HG02981 (cell line): ENCODE measurements at regions not wholly inside any gene's neighbourhood (a gene's known extent, or its start where the extent isn't known, plus 50 kb on each side); places are given as distances from the start of the nearest gene placed in this dataset.

Experiments used
- ATAC-seq: cut with Tn5 transposase; IDR thresholded peaks from one replicate; pipeline ENCODE4 v1.9.1; 2021; ENCODE audit warnings: mild to moderate bottlenecking, moderate library complexity; ENCODE audit not compliant: unreplicated experiment

DNA sequence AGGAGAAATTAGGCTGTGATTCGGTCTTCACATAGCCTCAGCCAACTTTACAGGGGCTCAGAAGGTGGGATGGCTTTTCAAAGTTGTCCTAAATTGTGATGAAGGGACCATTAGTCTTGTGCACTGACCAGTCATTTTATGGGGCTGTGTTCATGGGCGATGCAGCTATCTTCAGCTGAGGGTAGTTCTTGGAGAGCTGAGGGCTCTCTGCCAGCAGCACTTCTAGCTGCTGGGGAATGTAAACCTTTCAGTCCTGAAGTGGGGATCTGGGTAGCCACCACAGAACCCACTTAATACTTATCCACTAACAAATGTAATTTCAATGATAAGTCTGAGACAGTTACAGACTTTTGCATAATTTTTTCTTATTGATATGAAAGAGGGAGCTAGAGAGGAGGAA lies 270.6 kb downstream of the AEBP2 start:
- no peak for ATAC-seq

DNA sequence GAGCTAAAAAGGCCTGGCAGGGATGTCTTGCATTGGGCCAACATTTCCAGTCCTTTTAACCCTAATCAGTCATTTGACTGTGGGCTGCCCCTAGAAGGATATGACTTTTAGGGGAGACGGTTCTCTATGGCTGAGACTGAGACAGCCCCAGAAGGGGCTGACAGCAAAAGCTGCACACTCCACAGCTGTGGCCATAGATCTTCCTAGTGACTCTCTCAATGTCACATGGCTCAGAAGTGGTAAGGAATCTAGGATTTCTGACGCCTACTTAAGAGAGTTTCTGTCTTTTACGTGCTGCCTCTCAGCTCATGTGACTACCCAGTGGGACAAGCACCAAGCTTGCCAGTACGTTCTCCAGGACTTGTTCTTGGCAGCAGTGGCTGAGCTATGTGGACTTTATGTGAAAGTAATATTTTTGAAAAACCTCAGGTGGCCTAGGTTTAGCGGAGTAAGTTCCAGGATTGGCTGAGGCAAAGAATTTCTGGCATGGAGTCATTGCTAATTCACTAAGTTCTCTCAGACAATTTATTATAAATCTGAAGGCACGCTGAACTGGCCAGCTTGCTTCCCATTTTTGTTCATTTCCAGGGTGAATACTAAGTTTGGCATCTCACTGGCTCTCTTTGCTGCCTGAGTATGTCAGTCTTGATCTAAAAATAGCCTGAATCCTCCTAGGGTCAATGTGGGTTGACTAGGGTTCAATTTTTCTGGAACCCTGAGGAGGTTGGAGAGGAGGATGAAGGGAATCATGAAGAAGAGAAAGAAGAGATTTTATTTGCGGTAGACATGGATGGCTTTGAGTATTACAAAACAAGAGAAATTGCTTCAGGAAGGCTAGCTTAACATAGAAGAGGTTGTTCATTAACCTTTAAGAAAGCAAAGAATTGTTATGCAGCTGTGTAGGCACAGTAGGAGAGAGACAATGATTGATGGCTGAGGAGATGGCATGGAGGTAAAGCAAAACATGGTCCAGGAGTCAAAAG lies 271.8 kb downstream of the AEBP2 start:
- ATAC-seq, result no peak

DNA sequence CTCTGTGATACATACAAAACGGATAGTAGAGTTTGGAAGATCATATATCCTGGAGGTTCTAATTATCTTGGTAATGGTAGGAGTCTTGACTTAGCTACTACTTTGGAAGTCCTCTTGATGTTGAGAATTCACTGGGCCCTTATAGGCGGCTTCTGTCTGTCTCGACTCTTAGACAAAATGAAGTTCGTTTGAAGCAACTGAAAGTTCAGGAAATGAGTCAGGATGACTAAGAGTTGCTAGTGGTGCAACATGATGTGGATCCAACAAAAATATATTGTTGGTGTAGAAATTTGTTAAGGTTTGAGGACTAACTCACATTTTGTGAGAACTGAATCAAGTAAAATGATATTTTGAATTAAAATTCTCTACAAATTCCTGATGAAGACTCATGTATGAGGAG lies 272.7 kb downstream of the AEBP2 start:
- ATAC-seq, result no peak

DNA sequence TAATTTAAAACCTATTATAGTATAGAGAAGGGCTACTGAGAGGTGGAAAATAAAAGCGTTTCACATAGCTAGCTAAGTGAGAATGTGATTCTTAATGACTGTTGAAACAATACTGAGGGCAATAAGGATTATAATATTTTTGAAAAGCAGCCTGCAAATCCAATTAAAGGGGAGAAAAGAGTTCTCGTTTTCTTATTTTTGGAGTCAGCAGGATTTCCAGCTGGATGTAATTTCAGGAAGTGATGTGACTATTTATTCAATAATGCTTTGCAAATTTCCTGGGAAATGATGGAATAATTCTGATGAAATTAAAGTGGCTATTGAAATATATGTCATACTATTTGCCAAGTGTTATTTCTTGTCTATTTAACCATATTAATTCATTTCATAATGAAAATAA lies 279.1 kb downstream of the AEBP2 start:
- no peak for ATAC-seq

DNA sequence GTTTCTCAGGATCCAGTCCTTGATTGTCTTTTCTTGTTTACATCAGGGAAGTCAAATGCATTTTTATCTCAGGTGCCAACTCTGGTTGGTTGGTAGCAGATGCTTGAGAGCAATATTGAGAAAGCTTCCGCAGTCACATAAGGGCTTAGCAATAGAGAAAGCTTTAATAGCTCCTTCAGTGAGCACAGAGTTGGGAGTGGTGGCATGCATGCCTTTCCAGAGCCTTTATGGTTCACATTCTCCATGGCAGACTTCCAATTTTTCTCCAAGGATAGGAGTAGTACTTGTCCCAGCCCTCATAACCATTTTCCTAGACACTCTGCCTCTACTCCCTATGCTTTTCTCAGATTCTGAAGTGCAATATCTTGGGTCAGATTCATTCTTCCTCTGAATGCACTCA lies 280.4 kb downstream of the AEBP2 start:
- no peak for ATAC-seq

DNA sequence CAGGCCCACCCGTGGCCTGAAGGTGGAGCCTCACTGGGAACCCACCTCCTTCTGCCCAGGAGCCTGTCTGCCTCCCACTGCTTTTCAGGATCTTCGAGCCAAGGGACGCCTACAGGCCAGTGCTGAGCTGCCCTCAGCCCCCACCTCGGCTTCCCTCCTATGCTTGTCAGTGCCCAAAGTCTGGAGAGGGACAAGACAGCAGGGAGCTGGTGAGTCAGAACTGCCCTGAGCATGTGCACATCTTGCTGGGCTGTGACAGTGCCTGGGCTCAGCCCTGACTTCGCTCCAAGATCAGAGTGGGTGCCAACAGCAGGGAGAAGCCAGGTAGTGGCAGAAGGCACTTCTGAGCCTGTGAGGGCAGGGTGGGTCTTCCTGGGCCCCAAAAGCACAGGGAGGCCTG lies 286.8 kb downstream of the AEBP2 start:
- ATAC-seq, result no peak

DNA sequence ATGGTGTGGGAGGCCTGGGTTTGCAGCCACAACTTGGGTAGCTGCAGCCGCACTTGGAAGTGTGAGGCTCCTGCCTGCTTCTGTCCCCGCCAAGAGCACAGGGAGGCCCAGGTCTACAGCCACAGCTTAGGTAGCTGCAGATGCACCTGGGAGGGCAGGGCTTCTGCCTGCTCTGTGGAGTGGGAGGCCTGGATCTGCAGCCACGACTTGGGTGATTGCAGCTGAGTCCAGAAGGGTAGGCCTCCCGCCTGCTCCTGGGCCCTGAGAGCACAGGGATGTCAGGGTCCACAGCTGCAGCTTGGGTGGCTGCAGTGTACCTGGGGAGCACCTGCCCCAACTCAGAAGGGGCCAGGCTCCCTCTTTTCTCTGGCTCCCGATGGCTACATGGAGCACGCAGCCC lies 287.3 kb downstream of the AEBP2 start:
- no peak for ATAC-seq

DNA sequence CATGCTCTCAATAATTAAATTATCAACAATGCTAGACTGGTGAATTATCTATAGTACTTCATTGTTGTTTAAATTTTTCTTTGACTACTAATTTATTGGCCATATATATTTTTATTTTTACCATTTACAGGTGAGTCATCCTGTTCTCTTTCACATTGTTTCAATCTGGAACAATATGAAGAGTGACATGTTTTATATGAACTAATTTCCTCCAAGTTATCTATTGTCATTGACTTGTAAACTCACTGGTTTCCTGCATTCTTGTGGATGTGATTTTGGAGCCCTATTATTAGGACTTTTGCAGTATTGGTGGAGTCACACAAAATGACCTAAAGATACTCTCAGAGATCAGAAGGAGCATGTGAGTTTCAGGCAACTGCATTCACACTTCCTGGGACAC lies 297.7 kb downstream of the AEBP2 start:
- no peak for ATAC-seq

DNA sequence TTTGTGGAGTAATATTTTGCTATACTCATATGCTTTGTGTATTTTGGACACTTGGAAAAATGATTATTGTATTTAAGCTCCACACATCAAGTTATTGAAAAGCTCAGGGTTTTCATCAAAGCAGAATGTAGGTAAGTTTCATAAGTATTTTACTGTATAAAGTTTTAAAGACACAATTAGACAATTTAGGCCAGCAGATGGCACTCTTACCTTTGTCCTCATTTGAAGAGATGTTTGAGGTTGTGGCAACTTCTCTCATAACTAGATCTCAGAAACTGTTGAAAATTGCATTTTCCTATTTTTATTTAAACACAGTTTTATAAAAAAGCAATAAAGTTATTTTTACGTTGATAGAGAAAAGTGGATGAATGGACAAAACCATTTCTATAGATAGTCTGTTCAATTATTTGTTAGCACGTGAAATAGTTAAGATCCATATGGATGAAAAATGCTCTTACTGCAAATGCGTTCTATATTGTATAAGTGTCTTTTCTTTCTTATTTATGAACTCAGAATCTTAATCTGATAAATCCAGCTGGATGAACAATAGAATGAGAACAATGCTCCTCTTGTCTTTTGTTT lies 300.0 kb downstream of the AEBP2 start:
- no peak for ATAC-seq

DNA sequence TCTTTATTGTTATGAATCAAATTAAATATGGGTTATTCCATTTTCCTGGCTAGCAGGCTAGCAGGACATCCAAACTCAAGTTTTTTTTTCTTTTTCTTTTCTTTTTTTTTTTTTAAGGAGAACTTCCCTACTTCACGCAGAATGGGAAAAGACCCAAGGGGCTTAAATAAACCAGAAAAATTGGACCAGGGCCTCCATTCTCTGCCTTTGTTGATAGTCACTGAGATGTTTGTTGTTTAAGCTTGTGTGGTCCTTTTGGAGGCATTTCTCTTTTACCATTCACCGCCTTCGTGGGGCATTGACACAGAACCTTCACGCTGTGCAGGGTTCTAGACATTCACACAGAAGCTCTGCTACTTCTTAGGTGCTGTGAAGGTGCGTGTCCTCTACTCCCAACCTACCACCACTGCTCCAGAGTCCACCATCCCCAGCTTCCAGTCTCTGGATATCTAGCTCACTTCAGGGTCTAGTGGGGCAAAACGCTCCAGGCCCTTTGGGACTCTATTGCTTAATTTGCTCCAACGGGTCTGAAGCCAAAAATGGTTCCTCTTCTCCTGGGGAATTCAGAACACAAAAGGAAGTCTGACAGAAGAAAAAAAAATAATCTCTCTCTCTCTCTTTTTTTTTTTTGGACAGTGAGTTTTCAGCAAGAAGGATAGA lies 301.3 kb downstream of the AEBP2 start:
- ATAC-seq, result no peak

DNA sequence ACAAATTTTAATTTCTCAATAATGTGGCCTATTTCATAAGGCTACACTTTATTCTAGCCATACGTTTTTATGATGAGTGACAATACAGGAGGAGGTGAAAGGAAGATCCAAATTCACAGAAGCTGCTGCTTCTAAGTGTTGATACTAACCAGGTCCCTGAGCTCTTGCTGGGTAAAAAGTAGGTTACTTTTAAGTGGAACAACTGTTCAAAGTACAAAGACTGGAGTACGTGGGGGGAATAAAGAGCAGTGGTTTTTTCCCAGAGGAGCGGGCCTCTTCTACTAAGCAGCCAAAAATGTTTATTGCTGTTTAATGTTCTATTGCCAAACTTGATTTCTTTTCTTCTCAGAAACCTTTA lies 301.8 kb downstream of the AEBP2 start:
- ATAC-seq, result no peak

DNA sequence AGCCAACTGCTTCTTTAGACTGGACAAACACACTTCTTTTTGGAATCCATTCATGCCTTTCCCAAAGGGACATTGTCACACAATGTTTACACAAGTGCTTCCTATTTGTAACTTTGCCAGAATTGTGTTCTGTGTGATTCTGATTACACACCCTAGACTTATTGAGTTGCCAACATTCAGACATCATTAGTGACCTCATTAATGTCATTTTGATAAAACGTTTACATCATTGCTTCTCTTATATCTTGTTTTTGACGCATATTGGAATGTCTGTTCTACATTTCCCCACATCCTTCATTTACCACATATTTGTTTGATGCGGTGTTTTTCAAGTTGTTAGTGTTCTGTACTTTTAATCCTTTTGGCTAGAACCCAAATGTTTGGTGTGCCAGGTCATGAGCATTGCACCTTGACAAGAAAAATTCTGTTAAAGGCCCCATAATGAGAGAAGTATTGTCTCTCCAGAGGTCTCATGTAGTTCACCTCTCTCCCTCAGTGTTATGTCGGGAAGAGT lies 305.5 kb downstream of the AEBP2 start:
- ATAC-seq, result no peak

DNA sequence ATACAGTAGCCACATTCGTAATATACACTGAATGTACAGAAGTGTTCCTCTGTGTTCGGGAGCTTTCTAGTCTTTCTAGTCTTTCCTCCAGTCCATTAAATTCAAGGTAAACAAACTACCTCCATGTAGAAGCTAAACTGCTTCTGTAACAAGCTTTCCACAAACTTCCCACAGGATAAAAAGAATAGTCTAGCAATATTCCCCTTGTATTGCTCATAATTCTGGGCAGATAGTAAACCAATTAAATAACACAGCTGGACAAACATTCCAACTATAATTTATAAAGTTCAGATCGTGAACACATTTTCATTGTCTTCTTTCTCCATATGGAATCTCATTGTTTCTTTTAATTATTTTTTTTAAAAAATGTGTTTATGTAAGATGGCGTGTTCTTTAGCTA lies 307.2 kb downstream of the AEBP2 start:
- no peak for ATAC-seq

DNA sequence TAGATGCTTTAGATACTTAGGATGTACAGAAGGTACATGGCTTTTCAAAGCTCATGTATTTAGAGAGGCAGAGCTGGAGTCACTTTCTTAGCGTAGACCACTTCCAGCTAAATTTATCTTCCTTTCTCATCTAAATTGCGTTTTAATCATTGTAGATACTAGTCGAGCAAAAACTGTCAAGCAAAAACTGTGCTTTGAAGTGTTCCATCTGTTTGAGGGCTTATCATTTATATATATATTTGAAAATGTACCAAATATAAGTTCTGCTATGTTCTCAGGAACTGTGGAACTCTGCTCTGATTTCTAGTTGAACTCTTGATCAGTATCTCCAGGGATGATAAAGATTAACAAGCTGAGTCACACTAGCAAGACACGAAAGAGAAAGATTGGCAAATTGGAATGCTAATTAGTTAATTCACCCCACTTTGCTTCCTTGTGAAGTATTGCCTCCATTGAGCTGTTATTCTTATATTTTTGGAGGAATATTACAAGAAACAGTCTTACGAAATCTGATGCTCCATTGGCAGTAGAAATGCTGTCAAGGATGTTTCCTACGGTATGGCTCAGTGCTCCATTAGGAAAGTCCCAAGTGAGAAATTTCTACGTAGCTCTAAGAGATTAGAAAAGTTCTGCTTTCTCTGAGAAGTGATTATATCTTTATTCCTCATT lies 310.7 kb downstream of the AEBP2 start:
- ATAC-seq, result no peak

DNA sequence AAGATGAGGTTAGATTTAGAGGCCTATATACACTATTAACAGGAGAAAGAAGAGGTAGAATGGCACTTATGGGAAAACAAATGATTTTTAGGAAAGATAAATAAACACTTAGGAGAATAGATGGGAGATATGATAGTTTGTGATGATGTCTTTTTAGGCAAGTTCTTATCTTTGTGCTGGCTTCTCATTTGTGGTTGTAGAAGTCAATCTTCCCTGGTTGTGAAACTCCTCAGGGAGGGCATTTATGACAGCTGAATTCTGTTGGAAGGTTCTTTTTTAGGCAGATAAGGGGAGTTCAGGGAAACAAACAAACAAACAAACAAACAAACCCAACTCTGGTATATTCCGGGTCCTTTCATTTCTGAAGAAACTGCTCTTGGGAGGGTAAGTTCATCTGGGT lies 311.8 kb downstream of the AEBP2 start:
- no peak for ATAC-seq

DNA sequence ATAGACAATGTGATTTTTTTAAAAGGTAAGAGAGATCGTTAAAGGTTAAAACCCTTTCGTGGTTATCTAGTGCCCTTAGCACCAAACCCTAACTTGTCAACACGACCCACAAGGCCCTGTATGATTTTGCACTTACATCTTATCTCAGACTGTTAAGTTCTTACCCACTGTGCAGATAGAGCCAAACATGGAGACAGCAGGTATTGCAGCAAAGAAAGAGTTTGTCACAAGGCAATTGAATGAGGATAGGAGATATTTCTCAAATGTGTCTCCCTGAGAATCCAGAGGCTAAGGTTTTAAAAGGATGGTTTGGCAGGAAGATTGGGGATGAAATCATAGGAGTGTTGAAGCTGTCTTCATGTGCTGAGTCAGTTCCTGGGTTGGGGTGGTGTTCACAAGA lies 313.4 kb downstream of the AEBP2 start:
- ATAC-seq, result no peak

DNA sequence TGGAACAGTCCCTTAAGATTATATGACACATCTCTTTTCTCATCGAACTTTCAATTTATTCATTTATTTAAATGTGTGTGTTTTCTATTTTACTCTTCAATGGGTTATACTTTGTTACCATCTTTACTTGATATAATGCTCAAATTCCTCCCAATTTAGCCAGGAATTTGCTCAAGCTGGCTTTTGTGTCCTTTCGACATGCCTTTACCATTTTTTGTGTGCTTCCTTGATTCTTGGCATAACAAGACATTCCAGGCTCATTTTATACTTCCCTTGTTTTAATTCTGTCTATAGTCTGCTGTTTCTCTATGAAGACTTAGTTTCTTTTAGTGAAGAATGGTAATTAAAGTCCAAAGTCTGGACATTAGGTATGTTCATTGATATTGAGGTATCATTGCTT lies 315.8 kb downstream of the AEBP2 start:
- no peak for ATAC-seq

DNA sequence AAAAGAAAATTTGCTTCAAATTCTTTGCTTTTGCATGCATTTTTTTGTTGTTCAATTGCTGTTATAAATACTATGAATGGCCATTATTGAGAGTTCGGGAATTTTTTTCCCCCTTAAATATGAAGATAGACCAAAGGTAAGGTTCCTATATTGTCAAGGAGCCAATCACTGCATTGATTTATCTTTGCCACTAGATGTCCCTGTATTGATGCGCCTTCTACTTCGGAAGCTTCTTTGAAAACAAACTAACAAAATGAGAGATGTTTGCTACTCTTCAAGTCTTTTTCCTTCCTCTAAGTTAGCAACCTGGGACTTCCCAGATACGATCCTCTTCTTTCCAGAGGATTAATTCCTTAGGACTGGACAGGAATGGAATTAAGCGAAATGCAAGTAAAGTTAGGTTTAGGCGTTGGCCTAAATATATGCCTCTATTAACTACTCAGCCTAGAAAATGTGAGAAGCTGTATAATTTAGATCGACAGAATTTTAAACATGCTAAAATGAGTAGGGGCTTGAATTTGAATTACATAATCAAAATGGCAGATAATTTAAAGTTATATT lies 318.1 kb downstream of the AEBP2 start:
- ATAC-seq, result no peak

DNA sequence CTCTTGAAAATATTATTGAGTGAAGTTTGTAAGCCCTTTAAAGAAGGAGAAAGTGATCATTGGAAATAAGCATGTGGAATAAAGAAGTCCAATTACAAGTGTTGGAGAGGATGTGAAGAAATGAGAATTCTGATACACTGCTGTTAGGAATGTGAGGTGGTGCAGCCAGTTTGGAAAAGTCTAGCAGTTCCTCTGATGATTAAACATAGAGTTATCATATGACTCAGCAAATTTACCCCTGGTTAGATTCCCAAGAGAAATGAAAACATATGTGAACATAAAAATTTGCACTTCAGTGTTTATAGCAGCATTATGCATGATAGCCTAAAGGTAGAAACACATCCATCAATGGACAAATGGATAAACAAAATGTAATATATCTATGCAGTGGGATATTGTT lies 319.9 kb downstream of the AEBP2 start:
- ATAC-seq, result no peak

DNA sequence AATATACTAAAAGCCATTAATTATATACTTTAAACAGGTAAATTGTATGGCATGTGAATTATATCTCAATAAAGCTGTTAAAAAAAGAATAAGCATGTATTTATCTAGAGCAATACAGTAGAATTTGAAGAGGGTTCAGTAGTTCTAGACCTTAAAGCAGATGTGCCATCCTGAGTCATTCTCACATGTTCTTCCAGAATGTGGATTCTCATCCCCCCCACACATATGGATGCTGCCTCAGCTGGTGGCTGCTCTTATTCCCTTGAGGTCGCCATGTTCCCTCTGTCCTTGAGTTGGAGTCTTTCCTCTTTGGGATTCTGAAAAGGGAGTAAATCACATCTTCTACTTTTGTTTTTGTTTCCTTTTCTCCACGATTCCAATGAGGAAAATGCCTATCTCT lies 321.3 kb downstream of the AEBP2 start:
- ATAC-seq, result no peak

DNA sequence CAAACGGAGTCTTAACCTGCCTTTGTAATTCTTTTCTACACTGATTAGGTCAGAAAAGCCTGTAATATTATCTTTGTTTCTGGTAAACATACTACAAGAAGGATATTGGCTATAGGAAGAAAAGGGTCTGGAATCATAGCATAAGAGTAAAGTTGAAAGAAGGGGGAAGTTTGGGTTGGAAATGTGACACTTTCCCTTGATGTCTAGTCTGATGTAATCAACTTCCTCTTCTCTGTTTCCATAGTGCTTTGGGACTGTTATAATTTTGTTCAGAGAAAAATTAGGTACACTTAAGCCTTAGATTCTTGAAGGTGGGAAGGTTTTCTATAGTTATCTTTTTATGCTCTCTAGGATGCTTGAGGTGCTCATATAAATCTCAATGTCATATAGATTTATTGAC lies 322.2 kb downstream of the AEBP2 start:
- no peak for ATAC-seq
